ENCODE measurements at regions not wholly inside any gene's neighbourhood (a gene's known extent, or its start where the extent isn't known, plus 50 kb on each side); places are given as distances from the start of the nearest gene placed in this dataset.

DNA sequence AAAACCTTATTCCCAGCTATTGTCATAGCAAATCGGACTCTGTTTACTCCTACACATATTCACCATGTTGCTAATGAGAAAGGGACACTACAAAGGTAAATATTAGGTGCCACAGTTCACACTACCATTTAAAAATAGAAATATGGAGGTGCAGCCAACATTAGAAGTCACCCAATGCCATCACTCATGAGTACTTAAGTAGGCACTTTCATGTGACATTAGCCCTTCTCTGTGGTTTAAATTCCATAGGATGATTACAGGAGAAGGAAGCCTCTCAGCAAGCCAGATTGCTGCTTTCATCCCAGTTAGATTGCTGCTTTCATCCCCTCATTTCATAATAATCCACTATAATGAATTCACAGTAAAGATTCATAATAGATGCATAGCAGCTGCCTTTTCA is 376.8 kb upstream of the ALCAM start:
- Histone ChIP-seq H3K4me3 (ENCODE audit: extremely low read depth in 1 of 4, insufficient read depth in 2 of 4, low read depth in 3 of 4, low read length in 4 of 4) (no peak overlapping the region), H3K18ac (ENCODE audit: extremely low read depth, low read length) (no peak overlapping the region), H4K8ac (ENCODE audit: extremely low read depth, insufficient read depth, low read length) (no peak overlapping the region), H3K14ac (ENCODE audit: insufficient read length) (no peak overlapping the region), H4K5ac (ENCODE audit: insufficient read length, low read depth, low read length) (no peak overlapping the region), H2BK15ac (ENCODE audit: low read length) (no peak overlapping the region), H4K91ac (replicated peaks; ENCODE audit: insufficient read length, low read length) (no peak overlapping the region), H2BK5ac (ENCODE audit: low read depth, low read length) (no peak overlapping the region), H2BK120ac (replicated peaks; ENCODE audit: low read depth, low read length) (no peak overlapping the region), H2AFZ (ENCODE audit: low read length) (no peak overlapping the region), H3K56ac (replicated peaks; ENCODE audit: insufficient read length, low read depth, low read length) (no peak overlapping the region), H3K79me2 (ENCODE audit: control insufficient read depth in 1 of 2, insufficient read depth in 2 of 2, low read length in 2 of 2) (no peaks in the 10 kb centered on the region), H3K4me1 (replicated peaks in 1 of 4; ENCODE audit: control insufficient read depth in 3 of 4, insufficient read depth in 4 of 4, low read length in 3 of 4) (no peaks in the 10 kb centered on the region), H3K79me1 (ENCODE audit: low read depth, low read length) (no peaks in the 10 kb centered on the region), H3K4ac (replicated peaks; ENCODE audit: insufficient read length, low read depth, low read length) (no peak overlapping the region), H3K9ac (replicated peaks in 1 of 4; ENCODE audit: extremely low read depth in 1 of 4, low read depth in 3 of 4, low read length in 3 of 4) (no peak overlapping the region), H3K23ac (ENCODE audit: insufficient read length) (no peak overlapping the region), H3K23me2 (ENCODE audit: low read depth, low read length) (no peaks in the 10 kb centered on the region), H2AK5ac (ENCODE audit: low read depth, low read length) (no peak overlapping the region), H3K27ac (ENCODE audit: low read depth, low read length) (no peak overlapping the region), H3K4me2 (ENCODE audit: insufficient read depth in 1 of 2, low read depth in 2 of 2, low read length in 2 of 2) (no peak overlapping the region), H2BK12ac (ENCODE audit: low read depth, low read length) (no peak overlapping the region), H3K36me3 (ENCODE audit: control insufficient read depth in 2 of 4, insufficient read depth in 4 of 4, low read length in 3 of 4) (no peaks in the 10 kb centered on the region), H4K20me1 (replicated peaks in 1 of 2; ENCODE audit: control insufficient read depth in 1 of 2, insufficient read depth in 2 of 2, low read length in 2 of 2) (no peaks in the 10 kb centered on the region), H3K9me3 (ENCODE audit: insufficient read depth in 2 of 2, low read depth in 1 of 2, low read length in 1 of 2) (no peaks in the 10 kb centered on the region), H2BK20ac (ENCODE audit: low read length) (no peak overlapping the region), H3K27me3 (replicated peaks in 1 of 4; ENCODE audit: control insufficient read depth in 3 of 4, extremely low read depth in 1 of 4, insufficient read depth in 3 of 4, low read length in 3 of 4) (no peaks in the 10 kb centered on the region)
- ChIA-PET CTCF (ENCODE audit: partially characterized antibody) (interaction anchor here (0.7 kb wide), 1 partner anchor 28 kb away, joined by 3 read pairs; no protein-coding TSS in a partner anchor), POLR2A (ENCODE audit: partially characterized antibody) (no interaction called here)
- no peak for DNase-seq (ENCODE audit: low read depth in 1 of 2, low spot score in 2 of 2)
- 96% methylated on average over 1 of the region's 1 CpG; no CpG with 5 or more reads in 1 of the 2 experiments for WGBS, 2 experiments (ENCODE audit: extremely low coverage in 1 of 2, insufficient coverage in 1 of 2, insufficient read length in 1 of 2, insufficient replicate concordance in 2 of 2, low coverage in 1 of 2, low lambda C conversion rate in 2 of 2, missing lambda C conversion rate in 1 of 2)
- no peak for FAIRE-seq
- TF ChIP-seq SUZ12 (IDR thresholded peaks at IDR 0.05; ENCODE audit: low read length) (no peak), KDM1A (IDR thresholded peaks at IDR 0.05; ENCODE audit: borderline replicate concordance, low read length) (no peak), SP2 (IDR thresholded peaks at IDR 0.05; ENCODE audit: low read length) (no peak), NANOG (IDR thresholded peaks at IDR 0.05; ENCODE audit: insufficient read depth, low read depth, low read length, poor library complexity, severe bottlenecking) (no peak), GTF2F1 (IDR thresholded peaks at IDR 0.05; ENCODE audit: borderline replicate concordance, low read depth, low read length) (no peak), YY1 (IDR thresholded peaks at IDR 0.05; ENCODE audit: low read depth, low read length) (no peak), RBBP5 (IDR thresholded peaks at IDR 0.05; ENCODE audit: borderline replicate concordance, low read depth, low read length) (no peak), RAD21 (IDR thresholded peaks at IDR 0.05 in 1 of 2, conservative IDR thresholded peaks at IDR 0.05 in 1 of 2; ENCODE audit: low read depth in 2 of 2, low read length in 2 of 2) (no peak)
- TF ChIP-seq, protein P1, sequence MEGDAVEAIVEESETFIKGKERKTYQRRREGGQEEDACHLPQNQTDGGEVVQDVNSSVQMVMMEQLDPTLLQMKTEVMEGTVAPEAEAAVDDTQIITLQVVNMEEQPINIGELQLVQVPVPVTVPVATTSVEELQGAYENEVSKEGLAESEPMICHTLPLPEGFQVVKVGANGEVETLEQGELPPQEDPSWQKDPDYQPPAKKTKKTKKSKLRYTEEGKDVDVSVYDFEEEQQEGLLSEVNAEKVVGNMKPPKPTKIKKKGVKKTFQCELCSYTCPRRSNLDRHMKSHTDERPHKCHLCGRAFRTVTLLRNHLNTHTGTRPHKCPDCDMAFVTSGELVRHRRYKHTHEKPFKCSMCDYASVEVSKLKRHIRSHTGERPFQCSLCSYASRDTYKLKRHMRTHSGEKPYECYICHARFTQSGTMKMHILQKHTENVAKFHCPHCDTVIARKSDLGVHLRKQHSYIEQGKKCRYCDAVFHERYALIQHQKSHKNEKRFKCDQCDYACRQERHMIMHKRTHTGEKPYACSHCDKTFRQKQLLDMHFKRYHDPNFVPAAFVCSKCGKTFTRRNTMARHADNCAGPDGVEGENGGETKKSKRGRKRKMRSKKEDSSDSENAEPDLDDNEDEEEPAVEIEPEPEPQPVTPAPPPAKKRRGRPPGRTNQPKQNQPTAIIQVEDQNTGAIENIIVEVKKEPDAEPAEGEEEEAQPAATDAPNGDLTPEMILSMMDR (IDR thresholded peaks at IDR 0.05; ENCODE audit: control extremely low read depth in 1 of 3, insufficient read depth in 1 of 3, low read depth in 1 of 3, low read length in 3 of 3), result no peak
- TF ChIP-seq, protein P2, sequence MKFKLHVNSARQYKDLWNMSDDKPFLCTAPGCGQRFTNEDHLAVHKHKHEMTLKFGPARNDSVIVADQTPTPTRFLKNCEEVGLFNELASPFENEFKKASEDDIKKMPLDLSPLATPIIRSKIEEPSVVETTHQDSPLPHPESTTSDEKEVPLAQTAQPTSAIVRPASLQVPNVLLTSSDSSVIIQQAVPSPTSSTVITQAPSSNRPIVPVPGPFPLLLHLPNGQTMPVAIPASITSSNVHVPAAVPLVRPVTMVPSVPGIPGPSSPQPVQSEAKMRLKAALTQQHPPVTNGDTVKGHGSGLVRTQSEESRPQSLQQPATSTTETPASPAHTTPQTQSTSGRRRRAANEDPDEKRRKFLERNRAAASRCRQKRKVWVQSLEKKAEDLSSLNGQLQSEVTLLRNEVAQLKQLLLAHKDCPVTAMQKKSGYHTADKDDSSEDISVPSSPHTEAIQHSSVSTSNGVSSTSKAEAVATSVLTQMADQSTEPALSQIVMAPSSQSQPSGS (IDR thresholded peaks at IDR 0.05; ENCODE audit: low read length), result no peak
